SK-N-MC (cell line): ENCODE measurements at regions not wholly inside any gene's neighbourhood (a gene's known extent, or its start where the extent isn't known, plus 50 kb on each side); places are given as distances from the start of the nearest gene placed in this dataset.

Experiments used
- EZH2 ChIP-seq: fragments of 200-600 bp; sonication (generic); IDR thresholded peaks from one replicate; pipeline ENCODE4 v1.6.1; 2017; ENCODE audit warnings: antibody characterized with exemption
- FOXP2 ChIP-seq: optimal IDR thresholded peaks from 2 replicates; pipeline ENCODE3; 2011; ENCODE audit warnings: mild to moderate bottlenecking, moderate library complexity; ENCODE audit not compliant: insufficient read depth; ENCODE audit errors: extremely low read length, control extremely low read depth
- POLR2AphosphoS5 ChIP-seq: IDR thresholded peaks from 2 replicates; pipeline ENCODE4 v1.6.1; 2012; ENCODE audit warnings: mild to moderate bottlenecking, low read depth, low read length, borderline replicate concordance

DNA sequence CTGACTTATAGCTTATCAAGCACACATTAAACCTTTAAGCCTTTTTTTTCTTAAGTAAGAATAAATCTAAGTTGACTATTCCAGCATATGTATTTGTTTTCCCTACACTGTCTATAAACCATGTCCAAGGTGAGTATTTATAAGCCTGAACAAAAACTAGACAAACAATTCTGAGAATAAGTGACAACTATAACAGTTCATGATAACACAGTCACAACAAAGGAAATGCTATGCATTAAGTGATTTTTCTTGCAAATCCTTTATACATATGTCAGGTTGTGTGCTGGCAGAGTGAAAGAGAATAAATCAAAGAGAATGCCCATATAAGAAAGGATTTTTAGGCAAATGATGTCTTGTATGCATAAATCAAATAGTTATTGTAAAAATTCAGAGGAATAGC is 408.8 kb upstream of the KIF2A start:
- TF ChIP-seq EZH2 = no peak
- no peak for TF ChIP-seq POLR2AphosphoS5
- TF ChIP-seq FOXP2 = no peak
